ENCODE measurements at regions not wholly inside any gene's neighbourhood (a gene's known extent, or its start where the extent isn't known, plus 50 kb on each side); places are given as distances from the start of the nearest gene placed in this dataset.
"Not testable (repeated sequence)": the region's sequence is repeated elsewhere in the genome, so short reads cannot be mapped to it uniquely, and the experiment has no call there.

- no peaks in the 10 kb centered on the region for H3K4me1 Mint-ChIP-seq (ENCODE audit: low read depth in 2 of 2)
- no peak overlapping the region for H3K27ac Mint-ChIP-seq
- DNase-seq (ENCODE audit: low spot score): no peak
- peaks cover 7 to 8% of the 10 kb centered on the region in 2 donors for H3K27me3 Mint-ChIP-seq
- no peak overlapping the region for H3K4me3 Mint-ChIP-seq
- H3K9me3 Mint-ChIP-seq: peaks cover 7% of the 10 kb centered on the region
- H3K36me3 Mint-ChIP-seq: peaks cover 9% of the 10 kb centered on the region
- ATAC-seq: peak in 1 of 2 donors; percentile 20
Observed at GRCh38 chr12:13405961-13406703, 209.6 kb downstream of the EMP1 start.

DNA sequence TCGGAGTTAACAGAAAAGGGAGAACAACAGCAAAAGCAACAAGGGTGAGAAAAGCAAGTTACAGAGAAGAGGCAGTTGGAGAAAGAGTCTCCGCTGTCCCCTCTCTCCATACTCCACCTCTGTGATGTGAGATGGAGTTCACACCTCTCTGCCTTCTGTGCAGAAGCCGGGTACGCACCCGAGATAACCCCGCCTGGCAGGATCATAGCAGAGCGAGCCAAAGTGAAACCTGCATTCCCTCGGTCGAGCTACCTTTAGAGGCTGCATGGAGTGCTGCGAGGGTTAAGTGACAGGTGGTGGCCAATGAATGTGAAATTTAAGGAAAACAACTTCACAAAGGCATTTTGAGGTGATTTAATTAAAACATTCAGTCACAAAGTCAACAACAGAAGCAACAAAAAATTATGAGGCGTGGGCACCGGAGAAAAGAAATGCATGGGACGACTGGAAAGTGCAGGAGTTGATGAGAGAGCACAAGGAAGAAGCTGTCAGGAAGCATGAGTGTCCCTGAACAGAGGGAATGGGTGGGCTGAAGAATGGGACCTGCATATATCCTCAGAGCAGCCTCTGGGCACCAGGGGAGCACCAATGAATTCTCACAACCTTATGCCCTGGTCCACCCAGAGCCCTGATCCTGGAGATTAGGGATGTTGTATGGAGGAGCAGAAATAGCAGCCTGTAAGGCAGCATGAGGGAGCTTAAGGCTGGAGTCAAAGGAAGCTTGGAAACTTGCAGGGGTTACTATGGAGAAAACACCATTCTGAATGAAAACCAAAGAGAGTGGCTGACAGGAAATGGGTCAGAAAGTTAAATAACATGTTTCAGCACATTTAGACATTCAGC lies 208.3 kb downstream of the EMP1 start:
- no peaks in the 10 kb centered on the region for H3K36me3 Mint-ChIP-seq
- peaks cover 3% of the 10 kb centered on the region for H3K9me3 Mint-ChIP-seq
- no peaks in the 10 kb centered on the region for H3K4me1 Mint-ChIP-seq (ENCODE audit: low read depth in 2 of 2)
- no peak for DNase-seq (ENCODE audit: low spot score)
- ATAC-seq: no peak
- no peak overlapping the region for H3K27ac Mint-ChIP-seq
- peaks cover 0 to 7% of the 10 kb centered on the region in 2 donors for H3K27me3 Mint-ChIP-seq
- H3K4me3 Mint-ChIP-seq: no peak overlapping the region

DNA sequence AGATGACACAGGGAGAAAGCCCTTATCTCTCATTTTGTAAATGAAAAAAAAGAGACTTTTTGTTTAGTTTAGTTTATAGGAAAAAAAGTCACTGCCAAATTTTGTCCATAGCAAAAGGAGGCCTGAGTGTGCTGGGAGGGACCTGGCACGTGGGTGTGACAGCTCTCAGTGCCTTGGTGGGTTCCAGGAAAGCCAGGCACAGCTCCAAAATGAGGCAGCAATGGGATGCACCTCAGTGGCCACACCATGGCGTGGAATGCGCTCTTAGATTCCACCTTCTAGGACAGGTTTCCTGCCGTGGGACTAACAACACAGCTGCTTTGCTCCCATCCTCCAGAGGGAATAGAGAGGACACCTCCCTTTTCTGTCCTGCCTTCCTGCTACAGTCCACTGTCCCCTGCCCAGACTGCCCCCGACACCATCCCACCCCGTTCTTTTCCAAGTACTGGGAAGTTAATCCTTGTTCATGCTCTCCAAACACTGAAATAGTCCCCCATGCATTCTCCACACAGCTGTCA lies 207.6 kb downstream of the EMP1 start:
- Mint-ChIP-seq H3K27me3 (peaks cover 0 to 7% of the 10 kb centered on the region in 2 donors), H3K9me3 (peaks cover 3% of the 10 kb centered on the region), H3K27ac (no peak overlapping the region), H3K4me3 (no peak overlapping the region), H3K36me3 (no peaks in the 10 kb centered on the region), H3K4me1 (ENCODE audit: low read depth in 2 of 2) (no peaks in the 10 kb centered on the region)
- DNase-seq (ENCODE audit: low spot score) (no peak), ATAC-seq (no peak)

GRCh38 chr12:13391375-13391774 lies 194.8 kb downstream of the EMP1 start:
- not testable (repeated sequence) for DNase-seq (ENCODE audit: low spot score); H3K36me3 Mint-ChIP-seq; H3K27ac Mint-ChIP-seq; H3K27me3 Mint-ChIP-seq; H3K9me3 Mint-ChIP-seq; H3K4me3 Mint-ChIP-seq; ATAC-seq; H3K4me1 Mint-ChIP-seq (ENCODE audit: low read depth in 2 of 2)

DNA sequence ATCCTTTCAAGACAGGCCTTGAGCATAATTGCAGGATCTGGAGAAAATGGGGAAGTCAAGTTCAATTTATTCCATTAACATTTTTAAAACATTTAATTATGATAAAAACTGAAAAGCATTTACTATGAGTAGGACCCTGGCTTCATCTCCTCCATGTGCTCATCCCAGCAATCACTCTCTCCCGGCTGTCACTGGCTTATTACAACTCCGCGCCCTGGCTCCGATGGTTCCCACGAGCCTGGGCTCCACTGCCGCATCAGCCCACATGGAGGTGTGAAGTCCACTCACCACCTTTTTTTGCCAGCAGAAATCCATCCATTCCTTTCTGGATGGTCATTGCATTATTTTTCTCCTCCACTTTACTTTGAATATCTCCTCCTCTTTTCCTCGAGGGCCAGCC lies 194.4 kb downstream of the EMP1 start:
- ATAC-seq: no peak
- no peaks in the 10 kb centered on the region for H3K4me1 Mint-ChIP-seq (ENCODE audit: low read depth in 2 of 2)
- DNase-seq (ENCODE audit: low spot score): no peak

DNA sequence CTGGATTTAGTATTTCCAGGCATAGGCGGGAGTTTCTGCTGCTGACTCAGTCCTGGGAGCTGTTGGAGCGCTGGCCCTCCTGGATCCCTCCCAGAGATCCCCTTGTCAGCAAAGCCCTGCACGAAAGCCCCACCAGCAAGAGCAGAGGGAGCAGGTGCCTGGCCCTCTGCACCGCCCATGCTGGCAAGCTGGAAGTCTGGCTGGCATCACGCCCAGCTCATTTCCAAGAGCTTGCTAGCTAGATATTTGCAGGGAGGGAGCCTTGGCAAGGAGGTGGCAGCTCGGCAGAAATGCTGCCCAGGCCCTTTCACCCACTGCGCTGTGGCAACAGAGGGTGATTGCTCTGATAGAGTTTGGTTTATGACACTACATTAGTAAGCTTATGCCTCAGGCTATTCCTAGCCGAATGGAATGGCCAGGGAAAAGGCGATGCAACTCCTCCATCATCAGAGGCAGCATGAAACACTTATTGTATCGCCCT lies 193.9 kb downstream of the EMP1 start:
- no peaks in the 10 kb centered on the region for H3K4me1 Mint-ChIP-seq (ENCODE audit: low read depth in 2 of 2)
- no peak for DNase-seq (ENCODE audit: low spot score)
- H3K27me3 Mint-ChIP-seq: no peaks in the 10 kb centered on the region
- ATAC-seq: no peak
- no peaks in the 10 kb centered on the region for H3K36me3 Mint-ChIP-seq
- H3K27ac Mint-ChIP-seq: no peak overlapping the region
- no peaks in the 10 kb centered on the region for H3K9me3 Mint-ChIP-seq
- no peak overlapping the region for H3K4me3 Mint-ChIP-seq

More for the DNA sequence above, 194.4 kb downstream of the EMP1 start:
- no peak overlapping the region for H3K27ac Mint-ChIP-seq
- no peaks in the 10 kb centered on the region for H3K9me3 Mint-ChIP-seq
- no peak overlapping the region for H3K4me3 Mint-ChIP-seq
- no peaks in the 10 kb centered on the region for H3K27me3 Mint-ChIP-seq
- no peaks in the 10 kb centered on the region for H3K36me3 Mint-ChIP-seq

- no peak for DNase-seq (ENCODE audit: low spot score)
- Mint-ChIP-seq H3K4me1 (ENCODE audit: low read depth in 2 of 2) (no peaks in the 10 kb centered on the region), H3K27me3 (peaks cover 0 to 6% of the 10 kb centered on the region in 2 donors), H3K36me3 (no peaks in the 10 kb centered on the region), H3K9me3 (no peaks in the 10 kb centered on the region), H3K4me3 (no peak overlapping the region), H3K27ac (no peak overlapping the region)
- no peak for ATAC-seq
Observed at GRCh38 chr12:13387101-13387500, 190.6 kb downstream of the EMP1 start.

GRCh38 chr12:13386323-13387039 lies 190.0 kb downstream of the EMP1 start:
- Mint-ChIP-seq H3K36me3 (no peaks in the 10 kb centered on the region), H3K27me3 (peaks cover 0 to 12% of the 10 kb centered on the region in 2 donors)

DNA sequence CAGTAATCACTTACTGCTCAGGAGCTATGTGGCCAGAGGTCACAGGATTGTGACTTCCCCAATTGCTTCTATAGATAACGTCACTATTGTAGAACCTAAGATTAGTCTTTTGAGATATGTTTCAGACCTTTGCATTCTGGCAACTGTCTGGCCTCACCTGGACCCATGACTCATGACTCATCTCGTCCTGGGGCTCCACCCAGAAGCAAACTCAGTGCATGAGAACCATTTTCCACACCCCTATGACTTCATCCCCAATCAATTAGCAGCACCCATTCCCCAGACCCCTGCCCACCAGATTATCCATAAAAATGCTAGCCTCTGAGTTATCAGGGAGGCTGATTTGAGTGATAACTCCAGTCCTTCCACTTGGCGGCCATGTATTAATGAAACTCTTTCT lies 186.9 kb downstream of the EMP1 start:
- H3K27me3 Mint-ChIP-seq: peaks cover 11 to 27% of the 10 kb centered on the region in 2 donors
- DNase-seq (ENCODE audit: low spot score) (no peak), ATAC-seq (no peak)
- H3K4me3 Mint-ChIP-seq: no peak overlapping the region
- H3K4me1 Mint-ChIP-seq (ENCODE audit: low read depth in 2 of 2): no peaks in the 10 kb centered on the region
- no peak overlapping the region for H3K27ac Mint-ChIP-seq
- H3K9me3 Mint-ChIP-seq: no peaks in the 10 kb centered on the region
- no peaks in the 10 kb centered on the region for H3K36me3 Mint-ChIP-seq

More at GRCh38 chr12:13386323-13387039, 190.0 kb downstream of the EMP1 start:
- Mint-ChIP-seq H3K4me3 (no peak overlapping the region), H3K4me1 (ENCODE audit: low read depth in 2 of 2) (no peaks in the 10 kb centered on the region), H3K27ac (no peak overlapping the region), H3K9me3 (no peaks in the 10 kb centered on the region)
- ATAC-seq (no peak), DNase-seq (ENCODE audit: low spot score) (no peak)

DNA sequence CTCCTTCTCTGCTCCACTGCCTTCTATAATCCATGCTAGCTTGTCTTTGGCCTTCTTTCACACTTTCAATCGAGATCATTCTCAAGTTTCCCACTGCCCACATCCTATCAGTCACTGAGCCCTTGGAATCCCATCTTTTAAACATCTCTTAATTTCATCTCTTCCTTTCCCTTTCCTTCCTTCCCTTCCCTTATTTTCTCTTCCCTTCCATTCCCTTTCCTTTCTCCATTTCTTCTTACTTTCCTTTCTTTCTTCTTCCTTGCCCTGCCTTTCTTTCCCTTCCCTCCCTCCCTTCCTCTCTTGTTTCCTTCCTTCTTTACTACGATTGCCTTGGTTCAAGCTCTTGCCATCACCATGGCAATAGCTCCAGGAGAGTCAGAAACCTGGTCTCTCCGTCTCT lies 183.8 kb downstream of the EMP1 start:
- Mint-ChIP-seq H3K27me3 (peaks cover 12 to 34% of the 10 kb centered on the region in 2 donors), H3K9me3 (no peaks in the 10 kb centered on the region), H3K4me3 (no peak overlapping the region), H3K27ac (no peak overlapping the region), H3K36me3 (no peaks in the 10 kb centered on the region), H3K4me1 (ENCODE audit: low read depth in 2 of 2) (no peaks in the 10 kb centered on the region)
- ATAC-seq (no peak), DNase-seq (ENCODE audit: low spot score) (no peak)

GRCh38 chr12:13379531-13380188 lies 183.1 kb downstream of the EMP1 start:
- H3K4me1 Mint-ChIP-seq (ENCODE audit: low read depth in 2 of 2): no peaks in the 10 kb centered on the region
- H3K9me3 Mint-ChIP-seq: no peaks in the 10 kb centered on the region
- ATAC-seq: no peak
- H3K4me3 Mint-ChIP-seq: no peak overlapping the region
- DNase-seq (ENCODE audit: low spot score): no peak
- no peak overlapping the region for H3K27ac Mint-ChIP-seq
- no peaks in the 10 kb centered on the region for H3K36me3 Mint-ChIP-seq
- H3K27me3 Mint-ChIP-seq: peaks cover 12 to 34% of the 10 kb centered on the region in 2 donors

- no peak overlapping the region for H3K4me3 Mint-ChIP-seq
- H3K27me3 Mint-ChIP-seq: peaks cover 12 to 48% of the 10 kb centered on the region in 2 donors
- DNase-seq (ENCODE audit: low spot score): no peak
Observed at GRCh38 chr12:13377698-13378097, 181.2 kb downstream of the EMP1 start.

More at GRCh38 chr12:13377698-13378097, 181.2 kb downstream of the EMP1 start:
- no peak for ATAC-seq
- Mint-ChIP-seq H3K27ac (no peak overlapping the region), H3K36me3 (no peaks in the 10 kb centered on the region), H3K9me3 (no peaks in the 10 kb centered on the region), H3K4me1 (ENCODE audit: low read depth in 2 of 2) (no peaks in the 10 kb centered on the region)
